Esophagus muscularis mucosa (tissue), 4 donors: ENCODE measurements at regions not wholly inside any gene's neighbourhood (a gene's known extent, or its start where the extent isn't known, plus 50 kb on each side); places are given as distances from the start of the nearest gene placed in this dataset.

ENCODE experiments used
- DNase-seq: peaks from one replicate; pipeline ENCODE4 v3.0.0-alpha.2; 2017; ENCODE audit errors: extremely low spot score
- H3K27ac ChIP-seq, 4 donors: fragments of 200-600 bp; sonication (generic); replicated peaks in 1 of 4; 1 replicate in 3 of 4; 2 replicates in 1 of 4; pipeline ENCODE4 v1.5.1; 2016 to 2019; ENCODE audit warnings: mild to moderate bottlenecking in 1 of 4
- H3K27me3 ChIP-seq, 4 donors: fragments of 200-600 bp; sonication (generic); one replicate each; pipeline versions ENCODE4 v1.5.1 to v1.6.0; 2016 to 2019
- H3K36me3 ChIP-seq, 4 donors: fragments of 200-600 bp; sonication (generic); one replicate each; pipeline ENCODE4 v1.5.1; 2016 to 2019
- H3K4me1 ChIP-seq, 4 donors: fragments of 200-600 bp; sonication (generic); one replicate each; pipeline ENCODE4 v1.5.1; 2016 to 2019
- H3K4me3 ChIP-seq, 4 donors: fragments of 200-600 bp; sonication (generic); 1 replicate in 2 of 4; 2 replicates in 2 of 4; pipeline ENCODE4 v1.5.1; 2016 to 2019; ENCODE audit warnings: mild to moderate bottlenecking in 4 of 4, moderate library complexity in 1 of 4
- H3K9me3 ChIP-seq, 4 donors: fragments of 200-600 bp; sonication (generic); 1 replicate in 3 of 4; 2 replicates in 1 of 4; pipeline ENCODE4 v1.5.1; 2016 to 2019
- EP300 ChIP-seq: sonication (generic); formaldehyde crosslinking; IDR thresholded peaks from one replicate; pipeline ENCODE4 v1.6.1; 2017; ENCODE audit warnings: antibody characterized with exemption
- POLR2A ChIP-seq: fragments of 450-650 bp; IDR thresholded peaks from one replicate; pipeline ENCODE4 v1.6.1; 2017; ENCODE audit warnings: antibody characterized with exemption, moderate library complexity, mild to moderate bottlenecking, low read depth
- POLR2AphosphoS5 ChIP-seq, 2 donors: sonication (generic); formaldehyde crosslinking; IDR thresholded peaks; one replicate each; pipeline ENCODE4 v1.6.1; 2017; ENCODE audit warnings: antibody characterized with exemption in 2 of 2
- WGBS: methylation state at CpG from one replicate; pipeline ENCODE4 v1.1.5; 2018; 5-methylcytosine and 5-hydroxymethylcytosine counted together
- intact Hi-C: fragments of 100-400 bp; cut with DNase I; formaldehyde crosslinking; loops from one replicate; pipeline ENCODE4 v1.15.1; 2023
- TF ChIP-seq, protein P1 (sequence below), 3 experiments: fragments of 200-600 bp in 2 of 3; fragments of 450-650 bp in 1 of 3; sonication (generic) in 2 of 3; IDR thresholded peaks; one replicate each; pipeline ENCODE4 v1.5.1; 2017 to 2019; ENCODE audit warnings: antibody characterized with exemption in 3 of 3, mild to moderate bottlenecking in 2 of 3, moderate library complexity in 1 of 3

DNA sequence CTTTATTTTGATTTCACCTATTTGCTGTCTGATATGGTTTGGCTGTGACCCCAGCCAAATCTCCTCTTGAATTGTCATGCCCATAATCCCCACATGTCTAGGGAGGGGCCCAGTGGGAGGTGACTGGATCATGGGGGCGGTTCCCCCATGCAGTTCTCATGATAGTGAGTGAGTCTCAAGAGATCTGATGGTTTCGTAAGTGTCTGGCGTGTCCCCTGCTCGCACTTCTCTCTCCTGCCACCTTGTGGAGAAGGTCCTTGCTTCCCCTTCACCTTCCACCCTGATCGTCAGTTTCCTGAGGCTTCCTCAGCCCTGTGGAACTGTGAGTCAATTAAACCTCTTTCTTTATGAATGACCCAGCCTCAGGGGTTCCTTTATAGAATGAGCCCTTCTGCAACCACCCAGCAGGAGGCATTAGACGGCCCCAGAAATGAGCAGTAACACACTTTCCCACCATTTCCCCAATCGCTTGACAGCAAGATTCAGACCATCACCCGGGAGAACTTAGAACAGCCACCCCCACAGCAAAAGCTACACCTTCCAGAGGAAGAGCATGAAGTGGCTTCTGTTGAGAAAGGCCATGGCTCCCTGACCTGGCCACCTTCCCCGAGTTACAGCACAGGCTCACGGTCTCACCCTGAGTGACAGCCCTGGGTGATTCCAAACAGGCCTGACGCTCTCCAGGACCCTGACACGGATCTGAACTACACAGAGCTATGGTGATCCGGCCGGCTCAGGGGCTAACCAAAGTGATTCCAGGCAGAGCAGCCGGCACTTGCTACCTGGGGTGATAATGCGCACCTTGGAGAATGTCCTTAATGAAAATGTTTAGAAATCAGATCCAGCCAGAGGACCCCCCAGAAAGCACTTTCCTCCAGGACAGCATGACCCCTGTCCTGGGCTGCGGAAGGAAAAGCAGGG lies 131.2 kb upstream of the CDH4 start:
- 34% methylated on average over 15 of the region's 17 CpGs for WGBS
- H3K9me3 ChIP-seq: no peaks in the 10 kb centered on the region
- peaks cover 6 to 47% (median 26%) of the 10 kb centered on the region in 4 donors for H3K4me1 ChIP-seq
- no peaks in the 10 kb centered on the region for H3K27me3 ChIP-seq
- intact Hi-C loops: loop anchor here (5.0 to 10.0 kb wide), 2 partner anchors 276 to 909 kb away; no protein-coding TSS in a partner anchor
- H3K27ac ChIP-seq: no peak overlapping the region
- H3K4me3 ChIP-seq: no peak overlapping the region
- no peak for DNase-seq
- H3K36me3 ChIP-seq: no peaks in the 10 kb centered on the region
- no peak for TF ChIP-seq EP300
- TF ChIP-seq POLR2AphosphoS5 (IDR thresholded peaks at IDR 0.05): no peak
- TF ChIP-seq, protein P1, sequence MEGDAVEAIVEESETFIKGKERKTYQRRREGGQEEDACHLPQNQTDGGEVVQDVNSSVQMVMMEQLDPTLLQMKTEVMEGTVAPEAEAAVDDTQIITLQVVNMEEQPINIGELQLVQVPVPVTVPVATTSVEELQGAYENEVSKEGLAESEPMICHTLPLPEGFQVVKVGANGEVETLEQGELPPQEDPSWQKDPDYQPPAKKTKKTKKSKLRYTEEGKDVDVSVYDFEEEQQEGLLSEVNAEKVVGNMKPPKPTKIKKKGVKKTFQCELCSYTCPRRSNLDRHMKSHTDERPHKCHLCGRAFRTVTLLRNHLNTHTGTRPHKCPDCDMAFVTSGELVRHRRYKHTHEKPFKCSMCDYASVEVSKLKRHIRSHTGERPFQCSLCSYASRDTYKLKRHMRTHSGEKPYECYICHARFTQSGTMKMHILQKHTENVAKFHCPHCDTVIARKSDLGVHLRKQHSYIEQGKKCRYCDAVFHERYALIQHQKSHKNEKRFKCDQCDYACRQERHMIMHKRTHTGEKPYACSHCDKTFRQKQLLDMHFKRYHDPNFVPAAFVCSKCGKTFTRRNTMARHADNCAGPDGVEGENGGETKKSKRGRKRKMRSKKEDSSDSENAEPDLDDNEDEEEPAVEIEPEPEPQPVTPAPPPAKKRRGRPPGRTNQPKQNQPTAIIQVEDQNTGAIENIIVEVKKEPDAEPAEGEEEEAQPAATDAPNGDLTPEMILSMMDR (IDR thresholded peaks at IDR 0.05): peak; percentile 62 to 78 (median 62)
- TF ChIP-seq POLR2A: no peak

DNA sequence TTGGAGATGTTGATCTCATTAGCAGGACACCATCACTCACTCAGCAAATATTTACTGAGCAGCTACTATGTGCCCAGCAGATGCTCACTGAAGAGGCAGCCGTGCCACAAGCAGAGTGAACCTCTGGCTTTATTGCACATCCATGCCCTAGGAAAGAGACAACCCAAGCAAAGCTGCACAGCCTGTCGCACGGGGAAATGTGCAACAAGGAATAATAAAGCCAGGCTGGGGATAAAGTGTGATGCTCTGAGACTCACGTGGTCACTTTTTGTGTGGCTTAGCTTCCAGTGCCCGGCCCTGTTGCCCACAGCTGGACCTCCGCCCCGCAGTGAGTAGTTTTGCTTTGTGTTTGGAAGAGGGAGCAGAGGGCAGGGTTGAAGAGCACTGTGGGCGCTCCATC lies 130.4 kb upstream of the CDH4 start:
- intact Hi-C loops: loop anchor here (5.0 to 10.0 kb wide), 2 partner anchors 277 to 909 kb away; no protein-coding TSS in a partner anchor
- H3K4me1 ChIP-seq: peaks cover 0 to 39% (median 18%) of the 10 kb centered on the region in 4 donors
- DNase-seq: no peak
- 86% methylated on average over 8 of the region's 8 CpGs for WGBS
- no peaks in the 10 kb centered on the region for H3K9me3 ChIP-seq
- no peaks in the 10 kb centered on the region for H3K27me3 ChIP-seq
- TF ChIP-seq EP300 (no peak), POLR2AphosphoS5 (IDR thresholded peaks at IDR 0.05) (no peak), POLR2A (no peak)
- TF ChIP-seq, protein P1 (IDR thresholded peaks at IDR 0.05): no peak
- H3K27ac ChIP-seq: no peak overlapping the region
- no peak overlapping the region for H3K4me3 ChIP-seq
- H3K36me3 ChIP-seq: no peaks in the 10 kb centered on the region

DNA sequence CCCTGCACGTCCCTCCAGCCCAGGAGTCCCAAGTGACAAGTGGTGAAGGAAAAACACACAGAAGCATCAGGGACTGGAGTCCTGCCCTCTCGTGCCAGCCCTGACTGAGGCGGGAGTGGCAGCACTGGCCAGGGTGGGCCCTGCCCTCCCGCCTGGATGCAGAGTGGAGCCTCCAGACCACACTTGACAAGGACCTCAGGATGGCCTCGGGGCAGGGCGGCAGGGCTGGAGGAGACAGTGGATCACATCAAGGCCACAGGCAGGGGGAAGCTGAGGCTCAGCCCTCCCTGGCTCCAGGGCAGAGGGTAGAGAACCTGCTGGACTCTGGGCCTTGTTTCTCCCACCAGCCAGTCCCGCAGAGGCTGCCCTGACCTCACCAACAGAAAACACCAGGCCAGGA lies 128.8 kb upstream of the CDH4 start:
- DNase-seq: no peak
- intact Hi-C loops: loop anchor here (5.0 to 10.0 kb wide), 2 partner anchors 278 to 911 kb away; no protein-coding TSS in a partner anchor

DNA sequence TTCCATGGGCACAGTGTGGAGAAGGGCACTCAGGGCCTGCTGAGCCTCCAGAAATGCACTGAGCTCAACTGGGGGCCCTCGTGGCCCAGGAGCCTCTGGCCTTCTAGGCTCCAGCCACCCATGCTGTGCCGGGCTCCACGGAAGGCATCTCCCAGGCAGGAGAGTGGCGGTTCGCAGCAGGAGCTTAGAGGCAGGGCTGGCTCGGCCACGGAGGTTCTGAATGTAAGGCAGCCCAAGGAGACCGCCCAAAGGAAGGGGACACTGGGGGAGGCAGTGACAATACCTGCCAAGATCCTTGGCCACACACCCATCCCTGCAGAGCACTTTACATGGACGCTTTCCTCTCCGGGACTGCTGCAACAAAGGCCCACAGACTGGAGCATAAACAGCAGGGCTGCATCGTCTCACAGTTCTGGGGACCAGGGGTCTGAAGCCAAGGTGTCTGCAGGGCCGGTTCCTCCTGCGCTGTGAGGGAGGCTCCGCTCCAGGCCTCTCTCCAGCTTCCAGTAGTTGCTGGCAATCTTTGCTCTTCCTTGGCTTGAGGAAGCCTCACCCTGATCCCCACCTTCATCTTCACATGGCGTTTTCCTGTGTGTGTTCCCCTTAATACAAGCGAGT lies 128.2 kb upstream of the CDH4 start:
- intact Hi-C loops: loop anchor here (5.0 to 10.0 kb wide), 2 partner anchors 279 to 912 kb away; no protein-coding TSS in a partner anchor
- 69% methylated on average over 4 of the region's 16 CpGs for WGBS

More for the DNA sequence above, 128.8 kb upstream of the CDH4 start:
- 54% methylated on average over 3 of the region's 7 CpGs for WGBS
- Histone ChIP-seq H3K36me3 (no peaks in the 10 kb centered on the region), H3K4me3 (no peak overlapping the region), H3K9me3 (no peaks in the 10 kb centered on the region), H3K27me3 (no peaks in the 10 kb centered on the region), H3K27ac (no peak overlapping the region), H3K4me1 (peaks cover 0 to 26% (median 12%) of the 10 kb centered on the region in 4 donors)
- TF ChIP-seq, protein P1 (IDR thresholded peaks at IDR 0.05): no peak
- TF ChIP-seq POLR2A (no peak), POLR2AphosphoS5 (IDR thresholded peaks at IDR 0.05) (no peak), EP300 (no peak)

More for the DNA sequence above, 128.2 kb upstream of the CDH4 start:
- Histone ChIP-seq H3K27me3 (no peaks in the 10 kb centered on the region), H3K27ac (no peak overlapping the region), H3K9me3 (no peaks in the 10 kb centered on the region), H3K36me3 (no peaks in the 10 kb centered on the region), H3K4me1 (peaks cover 0 to 26% (median 12%) of the 10 kb centered on the region in 4 donors), H3K4me3 (no peak overlapping the region)
- no peak for DNase-seq
- TF ChIP-seq POLR2AphosphoS5 (IDR thresholded peaks at IDR 0.05): no peak
- TF ChIP-seq, protein P1 (IDR thresholded peaks at IDR 0.05): no peak
- no peak for TF ChIP-seq EP300
- no peak for TF ChIP-seq POLR2A
